DMS53 treated with DMSO at 0.1 percent for 48 hours (cell line): ENCODE measurements at regions not wholly inside any gene's neighbourhood (a gene's known extent, or its start where the extent isn't known, plus 50 kb on each side); places are given as distances from the start of the nearest gene placed in this dataset.
A peak's percentile ranks its signal among the peaks of the same experiment; 100 is the strongest.
"Not testable (repeated sequence)": the region's sequence is repeated elsewhere in the genome, so short reads cannot be mapped to it uniquely, and the experiment has no call there.

ENCODE experiments used
- DNase-seq: peaks from one replicate; lab custom pipeline; 2025; ENCODE audit not compliant: unreplicated experiment; lab: John Stamatoyannopoulos, UW

DNA sequence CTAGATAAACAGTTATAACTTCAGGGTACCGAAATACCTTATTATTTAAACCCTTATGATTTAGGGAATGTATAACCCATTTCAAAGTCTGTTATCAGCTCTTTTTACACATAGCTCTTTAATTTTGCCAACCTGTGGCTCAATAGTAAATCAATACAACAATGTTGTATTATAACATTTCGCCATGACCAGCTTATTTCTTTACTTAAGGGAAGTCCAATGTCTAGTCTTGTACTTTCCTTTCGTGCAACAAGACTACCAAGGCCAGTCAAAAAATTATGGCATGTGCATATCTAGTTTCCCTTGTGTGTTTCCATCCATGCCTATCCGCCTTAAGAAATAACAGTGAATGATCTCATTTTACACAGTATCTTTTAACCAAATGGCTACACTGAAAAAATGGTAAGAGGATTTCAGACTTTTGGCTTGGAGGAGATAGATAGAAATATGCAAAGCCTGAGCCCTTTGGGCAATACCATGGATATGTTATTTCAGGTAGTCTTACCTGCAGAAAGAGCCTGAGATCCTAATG lies 239.5 kb upstream of the RPS23 start:
- DNase-seq: no peak

DNA sequence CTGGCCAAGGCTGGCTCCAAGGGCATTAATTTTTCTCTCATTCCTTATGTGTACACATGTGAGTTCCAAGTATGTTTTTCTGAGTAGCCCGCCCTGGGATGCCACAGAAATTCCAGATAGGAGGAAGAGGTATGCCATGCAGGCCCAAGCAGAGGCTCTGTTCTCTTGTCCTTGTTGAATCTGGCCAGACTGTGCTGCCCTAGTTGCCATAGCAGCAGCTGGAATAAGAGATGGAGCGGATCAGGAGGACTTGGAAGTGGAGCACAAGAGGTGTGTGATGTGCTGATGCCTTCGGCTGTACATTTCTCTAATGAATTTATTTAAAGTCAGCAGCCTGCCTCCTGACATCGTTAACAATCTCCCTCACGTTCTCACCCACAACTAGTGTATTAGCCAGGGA lies 235.6 kb upstream of the RPS23 start:
- no peak for DNase-seq

DNA sequence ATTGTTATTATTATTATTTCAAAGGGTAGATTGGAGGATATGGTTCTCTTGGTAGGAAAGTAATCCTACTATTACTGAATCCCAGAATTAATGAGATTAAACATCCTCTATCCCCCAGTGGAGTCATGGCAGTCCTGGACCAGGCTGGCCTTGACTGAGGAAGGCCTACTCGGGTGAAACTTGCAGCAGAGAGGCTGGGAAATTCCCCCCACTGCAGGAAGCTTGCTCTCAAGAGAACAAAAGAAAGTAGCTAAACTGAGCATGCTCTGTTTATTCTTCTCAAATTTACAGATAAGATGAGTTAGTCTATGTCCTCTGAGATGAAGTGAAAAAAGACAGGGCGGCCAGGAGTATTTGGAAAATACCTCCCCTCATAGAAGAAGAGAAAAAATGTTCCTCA lies 233.9 kb upstream of the RPS23 start:
- DNase-seq: no peak

DNA sequence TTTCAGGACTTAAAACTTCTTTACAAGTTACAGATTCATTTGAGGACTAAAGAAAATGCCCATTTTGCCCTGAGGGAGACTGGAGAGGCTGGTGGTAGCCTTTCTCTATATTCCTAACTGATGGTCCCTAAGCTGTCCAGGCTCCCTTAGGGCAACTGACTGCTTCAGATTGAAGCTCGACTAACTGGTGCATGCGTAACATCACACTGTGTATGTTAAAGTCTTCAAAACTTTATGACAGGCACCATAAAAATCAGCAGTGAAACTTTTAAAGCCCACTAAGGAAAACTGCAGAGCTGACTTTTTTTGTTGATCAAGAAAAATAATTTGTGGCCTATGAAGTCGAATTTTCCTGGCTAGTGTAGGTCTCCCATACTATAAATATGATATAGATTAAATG lies 233.0 kb upstream of the RPS23 start:
- DNase-seq: no peak

GRCh38 chr5:82509762-82510161 lies 231.6 kb upstream of the RPS23 start:
- no peak for DNase-seq

DNA sequence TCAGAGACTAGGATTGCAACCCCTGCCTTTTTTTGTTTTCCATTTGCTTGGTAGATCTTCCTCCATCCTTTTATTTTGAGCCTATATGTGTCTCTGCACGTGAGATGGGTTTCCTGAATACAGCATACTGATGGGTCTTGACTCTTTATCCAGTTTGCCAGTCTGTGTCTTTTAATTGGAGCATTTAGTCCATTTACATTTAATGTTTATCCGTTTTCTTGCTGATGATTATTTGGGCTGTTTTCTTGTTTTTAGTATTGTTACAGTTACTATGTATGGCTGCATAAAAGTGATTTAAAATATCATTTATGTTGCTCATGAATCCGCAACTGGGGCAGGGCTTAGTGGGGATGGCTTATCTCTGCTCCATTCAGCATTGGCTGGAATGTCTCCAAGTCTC lies 228.2 kb upstream of the RPS23 start:
- not testable (repeated sequence) for DNase-seq

GRCh38 chr5:82499725-82500244 lies 221.6 kb upstream of the RPS23 start:
- no peak for DNase-seq

GRCh38 chr5:82497242-82497641 lies 219.1 kb upstream of the RPS23 start:
- DNase-seq: no peak

- peak; percentile 6 for DNase-seq
Observed at GRCh38 chr5:82494942-82495341, 216.8 kb upstream of the RPS23 start.

GRCh38 chr5:82493221-82493620 lies 215.1 kb upstream of the RPS23 start:
- no peak for DNase-seq

DNA sequence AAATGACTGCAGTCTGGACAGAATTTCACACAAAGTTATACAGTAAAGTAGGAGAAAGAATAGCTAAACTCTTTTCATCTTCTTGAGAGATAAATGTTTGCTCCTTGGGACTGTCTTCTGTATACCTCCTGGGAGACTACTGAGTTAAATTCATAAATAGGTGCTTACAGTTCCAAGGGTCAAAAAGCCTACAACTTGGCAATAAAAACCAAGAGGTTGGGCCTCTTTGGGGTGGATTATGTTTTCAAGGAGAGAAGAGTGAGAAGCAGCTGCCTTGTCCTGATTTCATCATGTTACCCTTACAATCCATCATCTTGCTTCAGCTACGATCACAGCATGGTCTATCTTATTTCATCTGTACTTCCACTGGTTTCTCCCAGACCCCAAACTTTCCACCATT lies 213.2 kb upstream of the RPS23 start:
- no peak for DNase-seq

GRCh38 chr5:82489683-82490082 lies 211.5 kb upstream of the RPS23 start:
- no peak for DNase-seq

- DNase-seq: no peak
Observed at GRCh38 chr5:82487131-82487530, 209.0 kb upstream of the RPS23 start.

GRCh38 chr5:82480331-82480730 lies 202.2 kb upstream of the RPS23 start:
- no peak for DNase-seq

- DNase-seq: no peak
Observed at GRCh38 chr5:82476155-82476554, 198.0 kb upstream of the RPS23 start.

DNA sequence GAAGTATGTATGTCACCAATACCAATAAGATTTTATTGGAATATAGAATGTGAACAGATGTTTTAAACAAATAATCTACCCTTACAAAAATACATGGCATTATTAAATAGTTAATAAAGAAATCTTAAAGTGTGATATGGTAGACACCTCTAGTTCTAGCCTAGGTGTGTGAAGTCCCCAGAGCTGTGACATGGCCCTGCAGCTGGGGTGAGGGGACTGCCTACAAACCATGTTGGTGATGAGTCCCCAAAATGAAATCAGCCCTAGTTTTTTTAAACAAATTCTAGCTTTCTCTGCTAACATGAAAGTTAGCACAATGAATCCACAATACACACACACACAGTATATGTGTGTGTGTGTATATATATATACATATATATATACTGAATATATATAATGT lies 195.1 kb upstream of the RPS23 start:
- no peak for DNase-seq

- DNase-seq: no peak
Observed at GRCh38 chr5:82470185-82470994, 192.2 kb upstream of the RPS23 start.

DNA sequence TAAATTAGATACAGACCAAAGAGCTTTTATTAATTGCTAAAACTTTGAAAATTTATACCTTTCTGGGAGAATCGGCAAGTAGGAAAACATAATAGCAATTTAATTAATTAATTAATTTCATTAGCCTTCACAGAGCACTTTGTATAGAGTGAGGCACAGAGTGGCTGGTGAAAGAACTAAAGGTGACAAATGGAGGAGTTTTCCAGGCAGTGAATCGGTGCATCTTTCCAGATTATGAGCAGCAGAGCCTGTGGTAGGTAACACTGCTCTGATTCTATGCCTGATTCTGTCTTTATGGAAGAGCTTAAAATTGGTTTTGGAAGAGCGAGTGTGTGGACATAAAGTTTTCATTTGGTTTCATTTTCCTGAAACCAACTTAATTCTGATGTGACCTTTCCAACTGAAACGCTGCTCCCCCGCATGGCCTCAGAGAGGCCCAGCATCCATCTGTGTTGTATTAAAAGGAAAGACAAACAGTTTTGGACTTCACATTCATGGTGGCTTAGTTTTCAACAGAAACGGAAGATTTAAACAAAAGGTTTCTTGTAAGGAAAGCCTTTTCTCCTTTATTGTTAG lies 188.9 kb upstream of the RPS23 start:
- no peak for DNase-seq

- no peak for DNase-seq
Observed at GRCh38 chr5:82465235-82465634, 187.1 kb upstream of the RPS23 start.

GRCh38 chr5:82459626-82460025 lies 181.5 kb upstream of the RPS23 start:
- no peak for DNase-seq

DNA sequence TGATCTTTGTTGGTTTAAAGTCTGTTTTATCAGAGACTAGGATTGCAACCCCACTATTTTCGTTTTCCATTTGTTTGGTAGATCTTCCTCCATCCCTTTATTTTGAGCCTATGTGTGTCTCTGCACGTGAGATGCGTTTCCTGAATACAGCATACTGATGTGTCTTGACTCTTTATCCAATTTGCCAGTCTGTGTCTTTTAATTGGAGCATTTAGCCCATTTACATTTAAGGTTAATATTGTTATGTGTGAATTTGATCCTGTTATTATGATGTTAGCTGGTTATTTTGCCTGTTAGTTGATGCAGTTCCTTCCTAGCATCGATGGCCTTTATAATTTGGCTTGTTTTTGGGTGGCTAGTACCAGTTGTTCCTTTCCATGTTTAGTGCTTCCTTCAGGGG lies 177.2 kb upstream of the RPS23 start:
- DNase-seq: not testable (repeated sequence)

GRCh38 chr5:82448374-82448773 lies 170.2 kb upstream of the RPS23 start:
- no peak for DNase-seq
